WTC11 (cell line): ENCODE measurements at regions not wholly inside any gene's neighbourhood (a gene's known extent, or its start where the extent isn't known, plus 50 kb on each side); places are given as distances from the start of the nearest gene placed in this dataset.

ENCODE experiments used
- ATF2 ChIP-seq: sonication (generic); formaldehyde crosslinking; IDR thresholded peaks from 2 replicates; pipeline ENCODE4 v1.8.1; 2022; ENCODE audit warnings: low read depth, missing genetic modification reagents, borderline replicate concordance
- ATF3 ChIP-seq: sonication (generic); formaldehyde crosslinking; conservative IDR thresholded peaks from 2 replicates; pipeline ENCODE4 v1.8.1; 2022; ENCODE audit warnings: mild to moderate bottlenecking, missing genetic modification reagents
- FOXP4 ChIP-seq: sonication (generic); formaldehyde crosslinking; IDR thresholded peaks from 2 replicates; pipeline ENCODE4 v1.8.0; 2022; ENCODE audit warnings: mild to moderate bottlenecking, missing genetic modification reagents
- HMGXB4 ChIP-seq: sonication (generic); formaldehyde crosslinking; IDR thresholded peaks from 2 replicates; pipeline ENCODE4 v1.8.1; 2023; ENCODE audit warnings: mild to moderate bottlenecking, moderate library complexity, missing genetic modification reagents
- JUN ChIP-seq: sonication (generic); formaldehyde crosslinking; IDR thresholded peaks from 2 replicates; pipeline ENCODE4 v1.8.0; 2023; ENCODE audit warnings: mild to moderate bottlenecking, missing genetic modification reagents
- MYBL2 ChIP-seq: sonication (generic); formaldehyde crosslinking; IDR thresholded peaks from 2 replicates; pipeline ENCODE4 v1.8.1; 2023; ENCODE audit warnings: mild to moderate bottlenecking, moderate library complexity, missing genetic modification reagents
- NFYB ChIP-seq: sonication (generic); formaldehyde crosslinking; conservative IDR thresholded peaks from 2 replicates; pipeline ENCODE4 v1.8.0; 2022; ENCODE audit warnings: low read depth, missing genetic modification reagents
- SP1 ChIP-seq: sonication (generic); formaldehyde crosslinking; conservative IDR thresholded peaks from 2 replicates; pipeline ENCODE4 v1.8.1; 2022; ENCODE audit warnings: missing genetic modification reagents
- USF2 ChIP-seq: sonication (generic); formaldehyde crosslinking; IDR thresholded peaks from 2 replicates; pipeline ENCODE4 v1.8.1; 2023; ENCODE audit warnings: mild to moderate bottlenecking, missing genetic modification reagents, moderate library complexity
- ZNF138 ChIP-seq: sonication (generic); formaldehyde crosslinking; conservative IDR thresholded peaks from 2 replicates; pipeline ENCODE4 v1.8.1; 2022; ENCODE audit warnings: mild to moderate bottlenecking, moderate library complexity, missing genetic modification reagents
- ZNF512 ChIP-seq: sonication (generic); formaldehyde crosslinking; IDR thresholded peaks from 2 replicates; pipeline ENCODE4 v1.8.1; 2022; ENCODE audit warnings: missing genetic modification reagents, borderline replicate concordance
- TF ChIP-seq, protein P1 (sequence below): fragments of 200-600 bp; IDR thresholded peaks from 2 replicates; pipeline ENCODE4 v1.8.0; 2022; ENCODE audit warnings: antibody characterized with exemption
- TF ChIP-seq, protein P2 (sequence below): sonication (generic); formaldehyde crosslinking; IDR thresholded peaks from 2 replicates; pipeline ENCODE4 v1.8.0; 2022; ENCODE audit warnings: mild to moderate bottlenecking, missing genetic modification reagents
- TF ChIP-seq, protein P3 (sequence below): sonication (generic); formaldehyde crosslinking; IDR thresholded peaks from 2 replicates; pipeline ENCODE4 v1.8.0; 2023; ENCODE audit warnings: missing genetic modification reagents, mild to moderate bottlenecking, borderline replicate concordance

GRCh38 chr3:31185062-31185357 is 290.5 kb upstream of the GADL1 start:
- TF ChIP-seq, protein P1, sequence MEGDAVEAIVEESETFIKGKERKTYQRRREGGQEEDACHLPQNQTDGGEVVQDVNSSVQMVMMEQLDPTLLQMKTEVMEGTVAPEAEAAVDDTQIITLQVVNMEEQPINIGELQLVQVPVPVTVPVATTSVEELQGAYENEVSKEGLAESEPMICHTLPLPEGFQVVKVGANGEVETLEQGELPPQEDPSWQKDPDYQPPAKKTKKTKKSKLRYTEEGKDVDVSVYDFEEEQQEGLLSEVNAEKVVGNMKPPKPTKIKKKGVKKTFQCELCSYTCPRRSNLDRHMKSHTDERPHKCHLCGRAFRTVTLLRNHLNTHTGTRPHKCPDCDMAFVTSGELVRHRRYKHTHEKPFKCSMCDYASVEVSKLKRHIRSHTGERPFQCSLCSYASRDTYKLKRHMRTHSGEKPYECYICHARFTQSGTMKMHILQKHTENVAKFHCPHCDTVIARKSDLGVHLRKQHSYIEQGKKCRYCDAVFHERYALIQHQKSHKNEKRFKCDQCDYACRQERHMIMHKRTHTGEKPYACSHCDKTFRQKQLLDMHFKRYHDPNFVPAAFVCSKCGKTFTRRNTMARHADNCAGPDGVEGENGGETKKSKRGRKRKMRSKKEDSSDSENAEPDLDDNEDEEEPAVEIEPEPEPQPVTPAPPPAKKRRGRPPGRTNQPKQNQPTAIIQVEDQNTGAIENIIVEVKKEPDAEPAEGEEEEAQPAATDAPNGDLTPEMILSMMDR: no peak
- TF ChIP-seq FOXP4 (CRISPR knock-in tag) (no peak), SP1 (CRISPR knock-in tag) (no peak), ATF3 (no peak), ATF2 (CRISPR knock-in tag) (no peak), USF2 (no peak), JUN (CRISPR knock-in tag) (no peak), NFYB (CRISPR knock-in tag) (no peak), MYBL2 (CRISPR knock-in tag) (no peak), ZNF512 (CRISPR knock-in tag) (no peak), ZNF138 (CRISPR knock-in tag) (no peak), HMGXB4 (no peak)
- TF ChIP-seq, protein P2, sequence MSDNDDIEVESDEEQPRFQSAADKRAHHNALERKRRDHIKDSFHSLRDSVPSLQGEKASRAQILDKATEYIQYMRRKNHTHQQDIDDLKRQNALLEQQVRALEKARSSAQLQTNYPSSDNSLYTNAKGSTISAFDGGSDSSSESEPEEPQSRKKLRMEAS: no peak
- TF ChIP-seq, protein P3, sequence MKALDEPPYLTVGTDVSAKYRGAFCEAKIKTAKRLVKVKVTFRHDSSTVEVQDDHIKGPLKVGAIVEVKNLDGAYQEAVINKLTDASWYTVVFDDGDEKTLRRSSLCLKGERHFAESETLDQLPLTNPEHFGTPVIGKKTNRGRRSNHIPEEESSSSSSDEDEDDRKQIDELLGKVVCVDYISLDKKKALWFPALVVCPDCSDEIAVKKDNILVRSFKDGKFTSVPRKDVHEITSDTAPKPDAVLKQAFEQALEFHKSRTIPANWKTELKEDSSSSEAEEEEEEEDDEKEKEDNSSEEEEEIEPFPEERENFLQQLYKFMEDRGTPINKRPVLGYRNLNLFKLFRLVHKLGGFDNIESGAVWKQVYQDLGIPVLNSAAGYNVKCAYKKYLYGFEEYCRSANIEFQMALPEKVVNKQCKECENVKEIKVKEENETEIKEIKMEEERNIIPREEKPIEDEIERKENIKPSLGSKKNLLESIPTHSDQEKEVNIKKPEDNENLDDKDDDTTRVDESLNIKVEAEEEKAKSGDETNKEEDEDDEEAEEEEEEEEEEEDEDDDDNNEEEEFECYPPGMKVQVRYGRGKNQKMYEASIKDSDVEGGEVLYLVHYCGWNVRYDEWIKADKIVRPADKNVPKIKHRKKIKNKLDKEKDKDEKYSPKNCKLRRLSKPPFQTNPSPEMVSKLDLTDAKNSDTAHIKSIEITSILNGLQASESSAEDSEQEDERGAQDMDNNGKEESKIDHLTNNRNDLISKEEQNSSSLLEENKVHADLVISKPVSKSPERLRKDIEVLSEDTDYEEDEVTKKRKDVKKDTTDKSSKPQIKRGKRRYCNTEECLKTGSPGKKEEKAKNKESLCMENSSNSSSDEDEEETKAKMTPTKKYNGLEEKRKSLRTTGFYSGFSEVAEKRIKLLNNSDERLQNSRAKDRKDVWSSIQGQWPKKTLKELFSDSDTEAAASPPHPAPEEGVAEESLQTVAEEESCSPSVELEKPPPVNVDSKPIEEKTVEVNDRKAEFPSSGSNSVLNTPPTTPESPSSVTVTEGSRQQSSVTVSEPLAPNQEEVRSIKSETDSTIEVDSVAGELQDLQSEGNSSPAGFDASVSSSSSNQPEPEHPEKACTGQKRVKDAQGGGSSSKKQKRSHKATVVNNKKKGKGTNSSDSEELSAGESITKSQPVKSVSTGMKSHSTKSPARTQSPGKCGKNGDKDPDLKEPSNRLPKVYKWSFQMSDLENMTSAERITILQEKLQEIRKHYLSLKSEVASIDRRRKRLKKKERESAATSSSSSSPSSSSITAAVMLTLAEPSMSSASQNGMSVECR (CRISPR knock-in tag): no peak
